HEK293T (cell line): ENCODE measurements at regions not wholly inside any gene's neighbourhood (a gene's known extent, or its start where the extent isn't known, plus 50 kb on each side); places are given as distances from the start of the nearest gene placed in this dataset.
"Not testable (repeated sequence)": the region's sequence is repeated elsewhere in the genome, so short reads cannot be mapped to it uniquely, and the experiment has no call there.

ENCODE experiments used
- CTCF ChIA-PET: fragments of 350-600 bp; formaldehyde crosslinking; extraction: SDS; loops from one replicate; lab custom pipeline; 2021; ENCODE audit warnings: antibody characterized with exemption, inconsistent platforms; lab: Yijun Ruan, JAX
- POLR2A ChIA-PET: fragments of 350-600 bp; formaldehyde crosslinking; extraction: SDS; loops from one replicate; lab custom pipeline; 2020; ENCODE audit warnings: antibody characterized with exemption, inconsistent platforms; lab: Yijun Ruan, JAX
- DNase-seq: peaks from one replicate; pipeline ENCODE4 v3.0.0; 2012; ENCODE audit warnings: mixed read lengths; ENCODE audit errors: extremely low spot score
- ARNT ChIP-seq: fragments of 450-650 bp; IDR thresholded peaks from 2 replicates; pipeline ENCODE4 v1.6.1; 2017; ENCODE audit warnings: mild to moderate bottlenecking
- BHLHE40 ChIP-seq: fragments of 450-650 bp; IDR thresholded peaks from 2 replicates; pipeline ENCODE4 v1.6.1; 2016; ENCODE audit warnings: mild to moderate bottlenecking, moderate library complexity, borderline replicate concordance
- CTBP1 ChIP-seq: fragments of 450-650 bp; IDR thresholded peaks from 2 replicates; pipeline ENCODE4 v1.6.1; 2016; ENCODE audit warnings: borderline replicate concordance
- ELF4 ChIP-seq: fragments of 450-650 bp; IDR thresholded peaks from 2 replicates; pipeline ENCODE4 v1.6.1; 2017; ENCODE audit warnings: antibody characterized with exemption
- FOXA1 ChIP-seq: fragments of 450-650 bp; IDR thresholded peaks from 2 replicates; pipeline ENCODE4 v1.6.1; 2016; ENCODE audit warnings: mild to moderate bottlenecking
- FOXK2 ChIP-seq: fragments of 450-650 bp; IDR thresholded peaks from 2 replicates; pipeline ENCODE4 v1.6.1; 2016; ENCODE audit warnings: mild to moderate bottlenecking
- FOXM1 ChIP-seq: fragments of 450-650 bp; IDR thresholded peaks from 2 replicates; pipeline ENCODE4 v1.6.1; 2017; ENCODE audit warnings: mild to moderate bottlenecking, borderline replicate concordance
- HDGF ChIP-seq: fragments of 450-650 bp; IDR thresholded peaks from 2 replicates; pipeline ENCODE4 v1.6.1; 2017; ENCODE audit warnings: antibody characterized with exemption, borderline replicate concordance
- L3MBTL2 ChIP-seq: fragments of 450-650 bp; conservative IDR thresholded peaks from 2 replicates; pipeline ENCODE4 v1.6.1; 2016; ENCODE audit warnings: mild to moderate bottlenecking
- LEF1 ChIP-seq: fragments of 450-650 bp; IDR thresholded peaks from 2 replicates; pipeline ENCODE4 v1.6.1; 2017; ENCODE audit warnings: mild to moderate bottlenecking, borderline replicate concordance
- NFRKB ChIP-seq: fragments of 450-650 bp; IDR thresholded peaks from 2 replicates; pipeline ENCODE4 v1.6.1; 2016; ENCODE audit warnings: mild to moderate bottlenecking, moderate library complexity
- PKNOX1 ChIP-seq: fragments of 450-650 bp; IDR thresholded peaks from 2 replicates; pipeline ENCODE4 v1.6.1; 2016
- SP1 ChIP-seq: fragments of 450-650 bp; IDR thresholded peaks from 2 replicates; pipeline ENCODE4 v1.6.1; 2017
- SUZ12 ChIP-seq: fragments of 450-650 bp; IDR thresholded peaks from 2 replicates; pipeline ENCODE4 v1.6.1; 2016; ENCODE audit warnings: mild to moderate bottlenecking
- TARDBP ChIP-seq: fragments of 450-650 bp; IDR thresholded peaks from 2 replicates; pipeline ENCODE4 v1.6.1; 2016
- ZNF384 ChIP-seq: fragments of 450-650 bp; IDR thresholded peaks from 2 replicates; pipeline ENCODE4 v1.6.1; 2016

GRCh38 chr6:80872199-80872950 is 765.9 kb downstream of the BCKDHB start:
- TF ChIP-seq NFRKB: no peak
- no peak for TF ChIP-seq BHLHE40
- TF ChIP-seq CTBP1: no peak
- TF ChIP-seq FOXA1: no peak
- TF ChIP-seq SP1: no peak
- TF ChIP-seq ZNF384: no peak
- TF ChIP-seq ELF4: no peak
- TF ChIP-seq HDGF: no peak
- no peak for TF ChIP-seq PKNOX1
- TF ChIP-seq SUZ12: no peak
- no peak for TF ChIP-seq FOXM1
- no peak for TF ChIP-seq LEF1
- no peak for TF ChIP-seq TARDBP
- TF ChIP-seq L3MBTL2: no peak
- POLR2A ChIA-PET: no interaction called here
- no peak for DNase-seq
- CTCF ChIA-PET: no interaction called here

GRCh38 chr6:80862756-80863155 is 756.3 kb downstream of the BCKDHB start:
- no peak for DNase-seq
- ChIA-PET CTCF (no interaction called here), POLR2A (no interaction called here)
- no peak for TF ChIP-seq ZNF384
- no peak for TF ChIP-seq FOXM1
- TF ChIP-seq PKNOX1: no peak
- no peak for TF ChIP-seq HDGF
- TF ChIP-seq NFRKB: no peak
- TF ChIP-seq ARNT: no peak
- TF ChIP-seq FOXA1: no peak
- no peak for TF ChIP-seq CTBP1
- no peak for TF ChIP-seq SP1
- TF ChIP-seq ELF4: no peak
- TF ChIP-seq L3MBTL2: no peak

- TF ChIP-seq CTBP1: no peak
- no peak for TF ChIP-seq FOXA1
- no peak for DNase-seq
- POLR2A ChIA-PET: no interaction called here
- CTCF ChIA-PET: no interaction called here
These were observed 753.6 kb downstream of the BCKDHB start for GRCh38 chr6:80860107-80860506.

GRCh38 chr6:80847973-80848372 is 741.5 kb downstream of the BCKDHB start:
- POLR2A ChIA-PET, CTCF ChIA-PET, DNase-seq: not testable (repeated sequence)

GRCh38 chr6:80832337-80832736 is 725.9 kb downstream of the BCKDHB start:
- no peak for TF ChIP-seq ZNF384
- no peak for TF ChIP-seq NFRKB
- no peak for TF ChIP-seq TARDBP
- no peak for TF ChIP-seq CTBP1
- TF ChIP-seq HDGF: no peak
- no peak for TF ChIP-seq SUZ12
- TF ChIP-seq PKNOX1: no peak
- TF ChIP-seq FOXK2: no peak
- no peak for TF ChIP-seq ARNT
- TF ChIP-seq SP1: no peak
- TF ChIP-seq LEF1: no peak
- ChIA-PET CTCF (no interaction called here), POLR2A (no interaction called here)
- no peak for DNase-seq

- TF ChIP-seq HDGF (no peak), CTBP1 (no peak), FOXM1 (no peak), LEF1 (no peak), L3MBTL2 (no peak), ELF4 (no peak), FOXA1 (no peak), PKNOX1 (no peak), BHLHE40 (no peak), FOXK2 (no peak), TARDBP (no peak), ARNT (no peak)
- ChIA-PET POLR2A (no interaction called here), CTCF (no interaction called here)
- no peak for DNase-seq
These were observed 686.9 kb downstream of the BCKDHB start for GRCh38 chr6:80793411-80793810.

- ChIA-PET CTCF (no interaction called here), POLR2A (no interaction called here)
- TF ChIP-seq SUZ12: no peak
- no peak for TF ChIP-seq LEF1
- TF ChIP-seq HDGF: no peak
- no peak for TF ChIP-seq FOXK2
- TF ChIP-seq L3MBTL2: no peak
- no peak for TF ChIP-seq ARNT
- TF ChIP-seq FOXA1: no peak
- TF ChIP-seq ZNF384: no peak
- TF ChIP-seq PKNOX1: no peak
- TF ChIP-seq FOXM1: no peak
- no peak for TF ChIP-seq BHLHE40
- no peak for TF ChIP-seq NFRKB
- no peak for TF ChIP-seq TARDBP
- TF ChIP-seq SP1: no peak
- TF ChIP-seq ELF4: no peak
- TF ChIP-seq CTBP1: no peak
- DNase-seq: no peak
These were observed 685.7 kb downstream of the BCKDHB start for GRCh38 chr6:80792151-80792550.
